IMR-90 (cell line): ENCODE measurements at regions not wholly inside any gene's neighbourhood (a gene's known extent, or its start where the extent isn't known, plus 50 kb on each side); places are given as distances from the start of the nearest gene placed in this dataset.

Experiments
- FOS ChIP-seq: fragments of 150-350 bp; IDR thresholded peaks from 2 replicates; pipeline ENCODE4 v1.6.1; 2016; ENCODE audit warnings: low read depth, low read length
- MAFK ChIP-seq: IDR thresholded peaks from 2 replicates; pipeline ENCODE4 v1.6.1; 2012; ENCODE audit warnings: low read depth, low read length, improper control_type of control experiment
- POLR2A ChIP-seq: IDR thresholded peaks from 2 replicates; pipeline ENCODE4 v1.6.1; 2012; ENCODE audit warnings: mild to moderate bottlenecking, low read depth, low read length
- RAD21 ChIP-seq: IDR thresholded peaks from 2 replicates; pipeline ENCODE4 v1.6.1; 2012; ENCODE audit warnings: low read length, improper control_type of control experiment
- RCOR1 ChIP-seq: IDR thresholded peaks from 2 replicates; pipeline ENCODE4 v1.6.1; 2012; ENCODE audit warnings: mild to moderate bottlenecking, low read length, improper control_type of control experiment; ENCODE audit not compliant: insufficient replicate concordance
- SMC3 ChIP-seq: fragments of 150-350 bp; IDR thresholded peaks from 2 replicates; pipeline ENCODE4 v1.6.1; 2016; ENCODE audit warnings: low read depth, mild to moderate bottlenecking, antibody characterized with exemption, low read length, moderate library complexity
- TF ChIP-seq, protein P1 (sequence below): fragments of 150-350 bp; IDR thresholded peaks from 2 replicates; pipeline ENCODE4 v1.6.1; 2017; ENCODE audit warnings: mild to moderate bottlenecking, antibody characterized with exemption, low read length, low read depth
- TF ChIP-seq, protein P2 (sequence below): conservative IDR thresholded peaks from 2 replicates; pipeline ENCODE4 v1.5.1; 2012; ENCODE audit warnings: mild to moderate bottlenecking, low read depth, low read length, improper control_type of control experiment

DNA sequence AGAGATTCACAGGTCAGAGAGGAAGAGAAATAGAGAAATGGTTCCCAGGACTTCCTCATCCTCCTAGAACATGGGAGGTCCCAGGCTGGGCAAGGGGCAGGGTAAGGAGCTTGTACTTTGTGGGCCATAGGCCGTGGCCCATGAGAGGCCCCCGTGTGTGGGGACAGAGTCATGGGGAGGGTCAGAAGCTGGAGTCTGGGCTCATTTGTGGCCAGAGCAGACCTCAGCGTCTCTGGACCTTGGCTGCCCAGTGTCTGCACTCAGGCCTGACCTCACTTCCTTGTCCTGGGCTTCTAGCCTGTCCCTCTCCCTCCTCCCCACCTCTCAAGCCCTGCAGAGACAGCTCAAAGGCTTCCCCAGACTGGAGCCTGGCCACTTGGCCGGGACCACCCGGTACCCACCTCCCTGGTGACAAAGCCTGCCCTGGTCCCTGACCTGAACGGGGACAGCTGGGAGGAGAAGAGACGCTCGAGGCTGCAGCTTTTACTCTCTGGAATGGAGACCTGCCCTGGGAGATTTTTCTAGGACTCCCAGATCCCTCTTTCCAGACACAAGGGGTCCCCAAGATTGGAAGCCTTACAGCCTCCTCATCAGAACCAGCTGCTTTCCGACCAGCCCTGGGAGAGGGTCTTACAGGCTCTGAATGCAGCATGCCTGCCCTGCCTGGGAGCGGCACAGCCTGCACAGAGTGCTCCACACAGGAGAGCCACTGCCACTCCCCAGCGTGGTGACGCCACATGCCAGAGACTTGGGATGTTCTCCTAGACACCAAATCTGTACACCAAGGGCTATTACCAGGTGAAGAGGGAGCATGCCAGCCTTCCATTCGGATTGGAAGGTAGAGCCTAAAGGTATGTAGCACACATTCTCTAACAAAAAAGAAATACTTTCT, 569.0 kb upstream of the B3GAT1 start:
- TF ChIP-seq, protein P1, sequence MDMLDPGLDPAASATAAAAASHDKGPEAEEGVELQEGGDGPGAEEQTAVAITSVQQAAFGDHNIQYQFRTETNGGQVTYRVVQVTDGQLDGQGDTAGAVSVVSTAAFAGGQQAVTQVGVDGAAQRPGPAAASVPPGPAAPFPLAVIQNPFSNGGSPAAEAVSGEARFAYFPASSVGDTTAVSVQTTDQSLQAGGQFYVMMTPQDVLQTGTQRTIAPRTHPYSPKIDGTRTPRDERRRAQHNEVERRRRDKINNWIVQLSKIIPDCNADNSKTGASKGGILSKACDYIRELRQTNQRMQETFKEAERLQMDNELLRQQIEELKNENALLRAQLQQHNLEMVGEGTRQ = no peak
- TF ChIP-seq, protein P2, sequence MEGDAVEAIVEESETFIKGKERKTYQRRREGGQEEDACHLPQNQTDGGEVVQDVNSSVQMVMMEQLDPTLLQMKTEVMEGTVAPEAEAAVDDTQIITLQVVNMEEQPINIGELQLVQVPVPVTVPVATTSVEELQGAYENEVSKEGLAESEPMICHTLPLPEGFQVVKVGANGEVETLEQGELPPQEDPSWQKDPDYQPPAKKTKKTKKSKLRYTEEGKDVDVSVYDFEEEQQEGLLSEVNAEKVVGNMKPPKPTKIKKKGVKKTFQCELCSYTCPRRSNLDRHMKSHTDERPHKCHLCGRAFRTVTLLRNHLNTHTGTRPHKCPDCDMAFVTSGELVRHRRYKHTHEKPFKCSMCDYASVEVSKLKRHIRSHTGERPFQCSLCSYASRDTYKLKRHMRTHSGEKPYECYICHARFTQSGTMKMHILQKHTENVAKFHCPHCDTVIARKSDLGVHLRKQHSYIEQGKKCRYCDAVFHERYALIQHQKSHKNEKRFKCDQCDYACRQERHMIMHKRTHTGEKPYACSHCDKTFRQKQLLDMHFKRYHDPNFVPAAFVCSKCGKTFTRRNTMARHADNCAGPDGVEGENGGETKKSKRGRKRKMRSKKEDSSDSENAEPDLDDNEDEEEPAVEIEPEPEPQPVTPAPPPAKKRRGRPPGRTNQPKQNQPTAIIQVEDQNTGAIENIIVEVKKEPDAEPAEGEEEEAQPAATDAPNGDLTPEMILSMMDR = no peak
- TF ChIP-seq MAFK = no peak
- TF ChIP-seq FOS = no peak
- TF ChIP-seq RAD21 = no peak
- TF ChIP-seq SMC3 = no peak
- TF ChIP-seq RCOR1 = no peak
- TF ChIP-seq POLR2A = no peak
